GM21515 (cell line): ENCODE measurements at regions not wholly inside any gene's neighbourhood (a gene's known extent, or its start where the extent isn't known, plus 50 kb on each side); places are given as distances from the start of the nearest gene placed in this dataset.

ENCODE experiments used
- ATAC-seq: cut with Tn5 transposase; IDR thresholded peaks from one replicate; pipeline ENCODE4 v1.9.1; 2021; ENCODE audit not compliant: unreplicated experiment

- no peak for ATAC-seq
Observed at GRCh38 chr4:74612837-74613236, 167.9 kb downstream of the AREG start.

GRCh38 chr4:74613266-74613665 is 168.3 kb downstream of the AREG start:
- ATAC-seq: no peak

GRCh38 chr4:74615411-74615810 is 170.5 kb downstream of the AREG start:
- no peak for ATAC-seq

- no peak for ATAC-seq
Observed at GRCh38 chr4:74618166-74618565, 173.2 kb downstream of the AREG start.

GRCh38 chr4:74618659-74619058 is 173.7 kb downstream of the AREG start:
- no peak for ATAC-seq

- ATAC-seq: no peak
Observed at GRCh38 chr4:74619931-74620702, 174.2 kb downstream of the BTC start.

- no peak for ATAC-seq
Observed at GRCh38 chr4:74621616-74622015, 172.7 kb downstream of the BTC start.

GRCh38 chr4:74623041-74623440 is 171.3 kb downstream of the BTC start:
- peak; percentile 75 for ATAC-seq

GRCh38 chr4:74624351-74625151 is 169.8 kb downstream of the BTC start:
- no peak for ATAC-seq

GRCh38 chr4:74625981-74626380 is 168.3 kb downstream of the BTC start:
- no peak for ATAC-seq

GRCh38 chr4:74627093-74627492 is 167.2 kb downstream of the BTC start:
- no peak for ATAC-seq

- ATAC-seq: no peak
Observed at GRCh38 chr4:74627504-74627903, 166.8 kb downstream of the BTC start.

GRCh38 chr4:74628852-74629620 is 165.3 kb downstream of the BTC start:
- no peak for ATAC-seq

- ATAC-seq: no peak
Observed at GRCh38 chr4:74630551-74630950, 163.8 kb downstream of the BTC start.

GRCh38 chr4:74631338-74631737 is 163.0 kb downstream of the BTC start:
- ATAC-seq: no peak

- ATAC-seq: no peak
Observed at GRCh38 chr4:74631988-74632387, 162.3 kb downstream of the BTC start.

- ATAC-seq: no peak
Observed at GRCh38 chr4:74632634-74633033, 161.7 kb downstream of the BTC start.

GRCh38 chr4:74635074-74635473 is 159.2 kb downstream of the BTC start:
- ATAC-seq: no peak

GRCh38 chr4:74635490-74636123 is 158.7 kb downstream of the BTC start:
- ATAC-seq: no peak

- ATAC-seq: no peak
Observed at GRCh38 chr4:74638001-74638400, 156.3 kb downstream of the BTC start.

- ATAC-seq: no peak
Observed at GRCh38 chr4:74638689-74639088, 155.6 kb downstream of the BTC start.
